ENCODE measurements at regions not wholly inside any gene's neighbourhood (a gene's known extent, or its start where the extent isn't known, plus 50 kb on each side); places are given as distances from the start of the nearest gene placed in this dataset.

DNA sequence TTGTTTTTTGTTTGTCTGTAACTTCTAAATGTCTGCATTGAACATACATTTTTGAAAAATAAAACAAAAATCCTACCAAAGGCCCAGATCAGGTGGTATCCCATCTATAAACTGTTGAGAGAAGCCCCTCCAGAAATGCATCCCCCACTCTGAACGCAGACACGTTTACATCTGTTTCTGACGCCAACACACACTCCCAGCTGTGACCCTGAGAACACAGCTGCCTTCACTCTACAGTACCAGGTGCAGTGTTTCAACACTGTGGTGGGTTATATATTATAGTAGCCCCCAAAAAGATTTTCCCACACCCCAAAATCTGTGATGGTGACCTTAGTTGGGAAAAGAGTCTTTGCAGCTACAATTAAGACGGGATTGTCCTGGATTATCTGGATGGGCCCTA lies 199.1 kb upstream of the JARID2 start:
- DNase-seq (ENCODE audit: low read depth) = no peak

DNA sequence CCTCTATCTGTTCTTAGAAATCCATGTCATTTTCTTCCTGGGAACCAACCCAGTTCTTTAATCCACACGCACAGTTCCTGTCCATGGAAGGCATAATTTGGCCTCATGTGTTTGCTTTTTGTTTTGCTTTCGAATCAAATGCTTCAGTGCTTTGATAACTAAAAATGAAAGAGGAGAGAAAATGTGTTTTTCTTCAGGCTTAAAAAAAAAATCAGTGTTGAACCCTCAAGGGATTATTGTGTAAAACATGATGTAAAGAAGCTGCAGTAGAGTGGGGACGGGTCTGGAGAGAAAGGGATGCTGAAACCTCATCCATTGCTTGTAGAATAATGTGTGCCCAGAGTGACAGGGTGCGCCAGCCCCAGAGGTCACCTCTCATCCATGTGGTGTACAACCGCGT lies 197.5 kb upstream of the JARID2 start:
- DNase-seq (ENCODE audit: low read depth) = no peak

DNA sequence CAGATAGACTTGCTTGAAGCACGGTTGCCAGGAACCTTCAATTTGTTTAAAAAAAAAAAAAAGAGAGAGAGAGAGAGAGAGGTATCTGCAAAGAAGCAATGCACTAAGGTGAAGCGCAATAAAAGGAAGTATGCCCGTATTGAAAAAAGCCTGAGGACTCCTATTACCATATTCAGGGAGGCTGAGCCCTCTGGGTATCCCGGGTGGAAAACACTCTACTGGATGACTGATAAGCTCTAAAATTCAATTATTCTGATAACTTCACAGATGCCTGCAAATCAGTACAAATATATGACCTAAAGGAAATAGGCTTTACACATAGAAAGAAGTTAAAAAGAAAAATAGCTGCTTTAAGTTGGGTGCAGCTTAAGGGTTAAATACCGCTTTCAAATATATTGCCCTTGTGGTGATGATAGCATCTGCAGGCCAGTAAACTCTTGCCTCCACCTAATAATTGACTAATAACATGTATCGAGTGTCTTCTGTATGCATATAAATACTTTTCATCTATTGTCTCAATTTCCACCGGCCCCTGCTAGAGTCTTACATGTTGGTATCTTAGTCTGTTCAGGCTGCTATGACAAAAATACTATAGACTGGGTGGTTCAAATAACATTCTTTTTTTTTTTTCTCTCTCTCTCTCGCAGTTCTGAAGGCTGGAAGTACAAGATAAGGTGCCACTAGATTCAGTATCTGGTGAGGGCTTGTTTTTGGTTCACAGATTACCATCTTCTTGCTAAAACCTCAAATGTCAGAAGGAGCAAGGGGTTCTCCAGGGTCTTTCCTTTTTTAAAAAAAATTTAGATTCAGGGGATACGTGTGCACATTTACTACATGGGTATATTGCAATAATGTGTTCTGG lies 187.4 kb upstream of the JARID2 start:
- no peak for DNase-seq (ENCODE audit: low read depth)

DNA sequence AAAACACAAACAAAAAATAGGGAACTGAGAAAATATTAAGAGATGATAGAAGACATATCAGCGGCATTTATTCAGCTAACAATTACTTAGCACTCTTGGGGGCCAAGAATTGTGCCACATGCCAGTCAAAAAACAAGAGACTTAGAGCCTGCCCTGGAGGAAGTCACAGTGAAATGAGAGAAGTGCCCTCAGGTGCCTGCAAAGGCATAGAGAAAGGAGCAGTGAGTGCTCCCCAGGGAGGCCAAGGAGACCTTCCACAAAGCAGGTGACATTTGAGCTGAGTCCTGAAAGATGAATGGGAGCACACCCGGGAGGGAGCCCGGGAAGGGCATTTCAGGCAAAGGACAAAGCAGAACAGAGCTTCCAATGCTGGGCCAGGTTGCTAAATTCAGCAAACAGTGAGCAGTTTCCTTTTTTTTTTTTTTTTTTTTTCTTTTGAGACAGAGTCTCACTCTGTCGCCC lies 184.7 kb upstream of the JARID2 start:
- DNase-seq (ENCODE audit: low read depth) = no peak

DNA sequence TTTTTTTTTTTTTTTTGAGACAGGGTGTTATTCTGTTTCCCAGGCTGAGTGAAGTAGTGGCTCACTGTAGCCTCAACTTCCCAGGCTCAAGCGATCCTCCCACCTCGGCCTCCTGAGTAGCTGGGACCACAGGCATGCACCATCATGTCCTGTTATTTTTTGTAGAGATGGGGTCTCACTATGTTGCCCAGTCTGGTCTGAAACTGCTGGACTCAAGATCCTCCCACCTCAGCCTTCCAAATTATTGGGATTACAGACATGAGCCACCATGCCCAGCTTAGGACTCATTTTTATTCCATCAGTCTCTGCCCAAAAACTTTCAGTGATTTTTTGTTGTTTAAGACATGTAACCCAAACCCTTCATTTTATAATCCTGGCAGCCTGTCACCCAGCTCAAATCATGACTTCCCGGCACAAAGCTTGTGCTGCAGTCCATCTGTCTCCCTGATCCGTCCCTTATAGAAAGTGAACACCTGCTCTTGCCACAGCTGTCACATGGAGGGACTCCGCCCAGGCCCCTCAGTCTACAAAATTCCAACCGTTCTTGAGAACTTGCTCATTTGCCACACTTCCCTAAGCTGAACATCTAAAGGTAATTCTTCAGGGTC lies 183.9 kb upstream of the JARID2 start:
- DNase-seq (ENCODE audit: low read depth) = no peak

DNA sequence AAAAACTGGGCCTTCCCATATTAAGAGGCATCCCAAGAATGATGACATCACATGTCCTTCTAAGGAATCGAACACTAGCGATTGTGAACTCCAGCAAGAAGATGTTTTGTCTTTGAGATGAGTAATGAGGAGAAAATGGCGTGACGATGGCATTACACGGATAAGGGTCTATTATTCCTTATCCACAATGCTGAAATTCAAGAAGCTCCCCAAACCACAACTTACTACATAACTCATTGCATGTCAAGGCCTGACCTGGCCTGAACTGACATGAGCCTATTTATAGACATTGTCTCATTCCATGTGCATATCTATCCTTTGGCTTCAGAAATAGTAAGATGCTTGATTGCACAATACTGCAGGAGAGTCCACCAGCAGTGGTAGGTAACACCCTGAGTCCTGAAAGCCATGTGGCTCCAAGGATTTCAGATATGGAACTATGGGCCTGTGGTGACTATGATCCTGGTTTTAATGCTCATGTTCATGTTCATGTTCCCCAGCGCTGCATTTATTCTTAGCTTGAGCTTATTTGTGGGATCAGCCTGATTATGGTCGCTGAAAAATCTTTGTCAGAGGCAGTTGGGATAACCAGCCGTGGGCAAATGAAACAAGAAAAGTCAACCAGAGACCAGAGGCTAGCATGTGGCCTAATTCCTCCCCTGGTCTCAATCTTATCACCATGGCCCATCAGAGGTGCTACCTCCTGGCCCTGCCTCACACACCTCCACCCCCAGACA lies 183.2 kb upstream of the JARID2 start:
- DNase-seq (ENCODE audit: low read depth) = peak; percentile 91

DNA sequence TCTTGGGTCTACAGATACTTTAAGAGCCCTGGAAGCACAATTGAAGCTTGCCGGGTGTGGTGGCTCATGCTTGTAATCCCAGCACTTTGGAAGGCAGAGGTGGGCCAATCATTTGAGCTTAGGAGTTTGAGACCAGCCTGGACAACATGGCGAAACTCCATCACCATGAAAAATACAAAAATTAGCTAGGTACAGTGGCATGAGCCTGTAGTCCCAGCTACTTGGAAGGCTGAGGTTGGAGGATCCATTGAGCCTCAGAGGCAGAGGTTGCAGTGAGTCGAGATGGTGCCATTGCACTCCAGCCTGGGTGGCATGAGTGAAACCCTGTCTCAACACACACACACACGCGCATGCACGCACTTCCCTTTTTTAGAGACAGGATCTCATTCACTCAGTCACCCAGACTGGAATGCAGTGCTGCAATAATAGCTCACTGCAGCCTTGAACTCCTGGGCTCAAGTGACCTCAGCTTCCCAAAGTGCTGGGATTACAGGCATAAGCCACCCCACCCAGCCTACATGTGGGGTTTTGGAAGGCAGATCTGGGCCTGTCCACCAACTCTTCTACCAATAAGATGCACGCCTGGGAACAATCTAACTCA lies 182.5 kb upstream of the JARID2 start:
- peak; percentile 57 for DNase-seq (ENCODE audit: low read depth)

DNA sequence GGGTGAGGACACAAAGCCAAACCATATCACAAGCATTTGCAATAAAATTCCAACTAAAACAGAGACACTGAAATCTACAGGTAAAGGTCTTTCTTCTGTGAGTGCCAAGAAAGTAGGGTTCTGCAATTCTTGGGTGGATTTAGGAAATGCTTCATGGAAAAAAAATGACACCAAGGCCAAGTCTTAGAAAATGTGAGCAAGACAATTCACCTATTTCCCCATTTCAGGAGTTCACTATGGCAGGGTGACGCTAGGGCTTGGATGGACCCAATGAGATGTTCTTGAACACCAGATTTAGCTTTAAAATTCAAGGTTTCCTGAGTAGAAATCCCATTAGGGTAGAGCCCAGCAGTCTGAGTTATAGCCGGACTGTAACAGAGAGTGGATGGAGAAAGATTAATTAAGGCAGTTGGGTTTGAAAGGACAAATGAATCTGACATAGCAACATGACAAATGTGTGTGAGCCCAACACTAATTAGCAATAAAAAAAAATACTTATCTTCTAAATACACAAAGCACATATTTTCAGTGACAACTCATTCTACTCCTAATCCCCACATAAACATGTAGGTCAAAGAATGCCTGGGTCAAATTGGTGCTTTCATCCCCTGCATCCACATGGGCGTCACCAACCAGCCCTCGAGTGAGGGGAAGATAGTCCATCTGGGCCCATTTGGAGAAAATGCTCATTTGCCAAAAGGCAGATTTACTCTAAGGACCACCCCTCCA lies 180.4 kb upstream of the JARID2 start:
- peak; percentile 74 for DNase-seq (ENCODE audit: low read depth)

DNA sequence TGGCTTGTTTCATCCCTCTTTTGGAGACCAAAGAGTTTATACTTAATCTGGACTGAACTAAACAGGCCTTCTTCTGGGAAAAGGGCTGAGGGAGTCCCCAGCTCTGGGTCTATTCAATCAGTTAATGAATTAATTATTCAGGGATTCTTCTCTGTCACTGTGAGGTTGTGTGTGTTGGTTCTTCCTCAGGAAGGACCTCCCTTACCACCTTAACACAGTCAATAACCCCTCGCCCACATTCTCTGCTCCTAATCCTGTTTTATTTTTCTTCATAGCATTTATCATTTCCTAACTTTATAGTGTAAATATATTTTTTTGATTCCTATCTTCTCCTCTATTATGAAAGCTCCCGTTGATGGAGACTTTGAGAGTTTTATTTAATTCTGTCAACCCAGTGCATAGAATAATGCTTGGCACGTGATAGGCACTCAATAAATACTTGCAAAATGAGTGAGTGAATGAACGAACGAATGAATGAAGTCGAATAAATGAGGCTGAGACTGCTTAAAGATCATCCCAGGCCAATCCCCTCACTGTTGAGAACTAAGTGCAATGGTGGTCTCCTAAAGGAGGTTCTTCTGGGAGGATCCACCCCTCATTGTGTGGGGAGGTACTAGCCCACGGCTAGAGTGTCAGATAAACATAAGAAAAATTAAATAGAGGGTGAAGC lies 179.6 kb upstream of the JARID2 start:
- DNase-seq (ENCODE audit: low read depth) = no peak

DNA sequence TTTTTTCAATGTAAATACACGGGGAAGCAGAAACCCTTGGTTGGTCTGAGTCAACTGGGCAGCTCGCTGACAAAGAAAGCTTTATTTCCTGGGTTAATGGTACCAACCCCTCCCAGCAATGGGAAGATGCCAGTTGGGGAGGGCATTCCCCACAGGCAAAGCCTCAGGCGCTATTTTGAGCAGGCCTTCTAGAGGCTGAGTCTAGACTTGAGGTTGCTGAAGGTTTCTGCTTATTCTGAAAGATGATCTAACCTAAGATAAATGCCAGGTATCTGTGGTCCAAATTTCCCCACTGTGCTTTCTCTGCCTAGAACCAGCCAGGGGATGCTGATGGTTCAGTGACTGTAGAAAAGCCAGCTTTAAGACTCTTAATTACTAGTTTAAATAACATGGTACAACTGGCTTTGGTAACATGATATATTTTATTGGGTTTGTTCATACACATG lies 172.5 kb upstream of the JARID2 start:
- no peak for DNase-seq (ENCODE audit: low read depth)

DNA sequence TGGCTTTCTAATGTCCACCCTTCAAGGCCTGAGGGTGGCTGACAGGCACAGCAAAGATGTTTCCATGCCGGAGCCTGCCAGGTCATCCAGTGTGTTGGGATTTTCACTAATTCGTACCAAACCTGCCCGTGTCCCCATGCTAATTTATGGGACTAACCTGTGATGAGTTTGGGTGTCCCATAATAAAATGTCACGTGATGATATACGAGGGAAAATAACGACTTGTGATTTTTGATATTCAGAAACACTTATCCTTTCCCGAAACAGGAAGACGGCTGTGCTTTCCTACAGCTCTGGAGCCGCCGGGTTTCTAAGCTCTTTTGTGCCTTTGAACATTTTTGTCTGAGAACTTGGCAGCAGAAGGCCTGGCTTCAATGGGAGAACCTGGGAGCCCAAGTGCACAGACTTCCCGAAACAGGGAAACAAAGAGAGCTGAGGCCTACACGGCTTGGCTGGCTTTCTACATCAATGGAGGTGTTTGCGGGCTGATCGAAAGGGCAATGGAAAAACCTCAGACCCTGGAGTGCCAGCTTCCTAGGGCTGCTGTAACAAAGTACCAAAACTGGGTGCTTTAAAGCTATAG lies 171.9 kb upstream of the JARID2 start:
- no peak for DNase-seq (ENCODE audit: low read depth)

DNA sequence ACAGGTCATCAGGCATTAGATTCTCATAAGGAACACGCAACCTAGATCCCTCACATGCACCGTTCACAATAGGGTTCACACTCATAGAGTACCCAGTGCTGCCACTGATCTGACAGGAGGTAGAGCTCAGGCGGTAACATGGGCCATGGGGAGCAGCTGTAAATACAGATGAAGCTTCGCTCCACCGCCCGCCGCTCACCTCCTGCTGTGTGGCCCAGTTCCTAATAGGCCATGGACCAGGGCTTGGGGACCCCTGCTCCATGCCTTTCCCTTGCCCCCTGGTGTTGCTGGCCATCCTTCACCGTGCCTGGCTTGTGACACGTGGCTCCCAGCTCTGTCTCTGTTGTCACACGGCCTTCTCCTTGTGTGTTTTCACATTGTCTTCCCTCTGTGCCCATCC lies 171.1 kb upstream of the JARID2 start:
- DNase-seq (ENCODE audit: low read depth) = no peak

DNA sequence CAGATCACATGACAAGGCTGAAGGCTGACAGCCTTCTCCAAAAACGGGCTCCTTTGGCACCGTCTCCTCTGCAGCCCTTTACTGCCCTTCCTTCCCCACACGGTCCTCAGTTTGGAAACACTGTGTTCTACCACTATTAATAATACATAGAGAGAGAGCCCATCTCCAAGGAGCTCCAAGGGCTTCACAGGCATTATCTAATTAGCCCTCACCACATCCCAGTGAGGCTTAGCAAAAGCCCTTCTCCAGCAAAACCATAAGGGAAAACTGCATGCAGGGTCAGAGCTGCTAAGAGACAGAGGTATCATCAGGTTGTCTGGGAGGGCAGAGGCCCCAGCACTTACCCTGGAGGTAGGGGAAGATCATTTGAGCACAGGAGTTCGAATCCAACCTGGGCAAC lies 169.3 kb upstream of the JARID2 start:
- no peak for DNase-seq (ENCODE audit: low read depth)

DNA sequence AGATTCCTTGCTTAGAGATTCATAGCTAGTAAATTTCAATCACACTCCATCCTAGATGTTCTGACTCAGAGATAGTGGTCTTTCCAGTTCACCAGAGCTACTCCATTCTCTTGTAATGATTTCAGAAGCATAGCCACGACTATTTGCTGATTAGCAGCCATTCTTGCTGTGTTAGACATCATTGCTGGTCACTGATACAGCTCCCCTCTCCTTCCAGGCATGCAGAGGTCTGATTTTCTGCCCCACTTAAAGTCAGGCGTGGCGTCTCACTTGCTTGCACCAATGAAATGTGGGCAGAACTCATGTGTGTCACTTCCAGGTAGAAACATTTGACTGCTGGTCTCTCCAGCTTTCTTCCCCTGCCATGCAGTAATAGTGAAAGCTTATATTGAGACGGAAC lies 168.9 kb upstream of the JARID2 start:
- DNase-seq (ENCODE audit: low read depth) = no peak

DNA sequence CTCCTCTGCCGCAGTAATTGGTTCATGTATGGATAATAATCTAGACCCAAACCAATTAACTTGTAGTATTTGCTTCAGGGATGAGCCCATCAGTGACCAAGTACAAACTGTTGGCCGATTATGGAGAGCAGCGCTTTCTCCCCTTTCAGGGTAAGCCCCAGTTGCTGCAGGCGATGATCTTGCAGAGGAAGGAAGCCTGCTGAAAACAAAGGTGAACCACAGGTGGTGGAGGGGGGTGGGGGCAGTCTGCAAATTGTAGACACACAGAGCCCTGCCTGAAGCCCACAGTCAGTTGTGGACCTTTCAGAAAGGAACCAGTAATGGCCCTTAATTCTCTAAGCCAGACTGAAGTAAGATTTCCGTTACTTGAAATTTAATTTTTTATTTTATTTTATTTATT lies 167.9 kb upstream of the JARID2 start:
- no peak for DNase-seq (ENCODE audit: low read depth)

DNA sequence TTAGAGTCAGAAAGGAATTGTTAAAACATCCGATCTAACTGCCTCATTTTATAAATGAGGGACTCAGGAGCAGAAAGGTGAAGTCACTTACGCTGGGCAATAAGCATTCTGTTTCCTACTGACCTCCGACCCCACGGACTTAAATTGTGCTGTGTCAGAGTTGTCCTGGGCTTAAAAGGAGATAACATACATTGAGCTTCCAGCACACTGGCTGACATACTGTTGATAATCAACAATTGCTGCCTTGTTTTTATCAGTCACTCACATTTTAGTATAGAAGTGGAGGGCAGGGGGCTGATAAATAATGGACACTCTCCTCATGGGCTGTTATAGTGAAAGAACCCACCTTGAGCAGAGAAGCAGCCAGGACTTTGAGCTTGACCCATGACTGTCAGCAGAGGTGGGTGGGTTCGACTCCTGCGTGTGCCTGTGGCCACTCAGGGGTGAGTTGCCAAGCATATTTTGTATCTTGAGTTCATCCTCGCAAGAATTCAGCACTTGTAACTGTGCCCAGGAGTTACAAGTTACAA lies 166.5 kb upstream of the JARID2 start:
- DNase-seq (ENCODE audit: low read depth) = no peak

DNA sequence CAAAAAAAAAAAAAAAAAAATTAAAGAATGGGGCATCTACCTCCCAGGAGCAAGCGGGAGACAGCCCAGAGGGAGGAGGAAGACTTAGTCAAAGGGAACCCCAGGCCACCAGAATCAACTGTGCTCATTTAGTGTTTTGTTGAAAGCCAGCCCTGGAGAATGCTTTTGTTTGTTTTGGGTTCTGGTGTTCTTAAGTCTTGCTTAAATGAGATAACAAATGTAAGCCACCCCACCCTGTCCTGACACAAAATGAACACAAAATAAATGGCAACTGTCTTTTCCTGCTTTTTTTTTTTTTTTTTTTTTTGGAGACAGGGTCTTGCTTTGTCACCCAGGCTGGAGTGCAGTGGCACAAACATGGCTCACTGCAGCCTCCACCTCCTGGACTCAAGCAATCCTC lies 165.0 kb upstream of the JARID2 start:
- DNase-seq (ENCODE audit: low read depth) = no peak

DNA sequence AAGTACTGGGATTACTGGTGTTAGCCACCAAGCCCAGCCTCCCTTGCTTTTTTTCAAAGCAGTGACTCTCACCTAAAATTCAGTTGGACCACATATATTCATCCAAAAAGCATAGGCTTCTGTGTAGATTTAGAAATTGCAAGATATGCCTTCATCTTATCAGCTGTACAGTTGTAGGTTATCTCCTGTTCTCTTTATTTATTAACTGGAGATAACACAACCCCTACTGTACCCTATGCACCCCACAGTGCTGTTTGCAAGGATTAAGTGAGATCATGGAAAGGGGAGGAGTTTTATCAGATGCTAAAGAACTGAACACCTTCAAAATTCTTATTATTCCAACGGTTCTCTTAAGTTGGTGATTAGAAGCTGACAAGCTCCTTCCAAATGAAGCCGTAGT lies 164.4 kb upstream of the JARID2 start:
- DNase-seq (ENCODE audit: low read depth) = no peak

DNA sequence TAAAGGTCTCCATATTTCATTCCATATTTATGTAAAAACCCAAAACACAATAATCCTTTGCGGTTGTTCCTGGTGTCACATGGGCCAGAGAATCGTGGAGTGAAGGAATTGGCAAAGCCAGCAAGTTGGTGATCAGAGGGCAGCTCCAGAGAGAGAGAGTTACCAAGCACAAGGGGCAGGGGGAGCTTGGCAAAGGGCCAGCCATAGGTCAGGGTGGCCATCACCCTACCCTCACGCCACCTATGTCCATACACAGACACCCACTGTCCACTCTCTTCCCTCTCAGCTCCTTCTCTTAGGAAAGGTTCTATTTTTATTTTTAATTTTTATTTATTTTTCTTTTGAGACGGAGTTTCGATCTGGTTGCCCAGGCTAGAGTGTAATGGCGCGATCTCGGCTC lies 163.2 kb upstream of the JARID2 start:
- DNase-seq (ENCODE audit: low read depth) = no peak

DNA sequence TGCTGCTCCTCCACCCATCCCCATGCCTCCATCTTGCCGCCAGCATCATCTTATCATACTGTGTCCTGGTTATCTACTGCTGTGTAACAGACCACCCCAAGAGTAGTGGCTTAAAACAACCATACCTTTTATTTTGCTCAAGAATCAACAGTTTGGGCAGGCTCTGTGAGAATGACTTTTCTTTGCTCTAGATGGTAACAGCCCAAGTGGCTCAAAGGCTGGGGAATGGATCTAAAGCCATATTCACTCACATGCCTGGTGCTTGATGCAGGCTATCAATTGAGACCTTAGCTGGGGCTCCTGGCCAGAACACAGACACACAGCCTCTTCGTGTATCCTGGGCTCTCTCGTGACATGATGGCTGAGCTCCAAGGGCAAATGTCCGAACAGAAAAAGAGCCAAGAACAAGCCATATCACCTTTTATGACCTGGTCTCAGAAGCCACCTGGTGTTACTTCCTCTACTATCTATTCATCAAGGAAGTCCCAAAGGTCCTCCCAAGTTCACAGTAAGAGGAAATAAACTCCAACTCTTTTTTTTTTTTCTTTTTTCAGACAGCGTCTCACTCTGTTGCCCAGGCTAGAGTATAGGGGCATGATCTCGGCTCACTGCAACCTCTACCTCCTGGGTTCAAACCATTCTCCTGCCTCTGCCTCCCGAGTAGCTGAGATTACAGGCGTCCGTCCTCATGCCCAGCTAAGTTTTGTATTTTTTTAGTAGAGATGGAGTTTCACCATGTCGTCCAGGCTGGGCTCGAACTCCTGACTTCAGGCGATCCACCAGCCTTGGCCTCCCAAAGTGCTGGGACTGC lies 159.3 kb upstream of the JARID2 start:
- no peak for DNase-seq (ENCODE audit: low read depth)

Data from EH (cell line).